LNCAP (cell line): ENCODE measurements at regions not wholly inside any gene's neighbourhood (a gene's known extent, or its start where the extent isn't known, plus 50 kb on each side); places are given as distances from the start of the nearest gene placed in this dataset.

ENCODE experiments used
- CTCF ChIP-seq: fragments of 450-650 bp; IDR thresholded peaks from 2 replicates; pipeline ENCODE4 v1.5.1; 2017; ENCODE audit warnings: mild to moderate bottlenecking

- TF ChIP-seq CTCF = no peak
Observed at GRCh38 chr2:111662039-111662770, 221.8 kb downstream of the ANAPC1 start.

- no peak for TF ChIP-seq CTCF
Observed at GRCh38 chr2:111662771-111663470, 221.1 kb downstream of the ANAPC1 start.

GRCh38 chr2:111663471-111664274 lies 220.3 kb downstream of the ANAPC1 start:
- TF ChIP-seq CTCF = no peak

GRCh38 chr2:111664275-111664850 lies 219.6 kb downstream of the ANAPC1 start:
- TF ChIP-seq CTCF = no peak

- no peak for TF ChIP-seq CTCF
Observed at GRCh38 chr2:111665011-111665410, 219.0 kb downstream of the ANAPC1 start.

- TF ChIP-seq CTCF = no peak
Observed at GRCh38 chr2:111665551-111666116, 218.4 kb downstream of the ANAPC1 start.

GRCh38 chr2:111666160-111666559 lies 217.8 kb downstream of the ANAPC1 start:
- no peak for TF ChIP-seq CTCF
